ENCODE measurements at regions not wholly inside any gene's neighbourhood (a gene's known extent, or its start where the extent isn't known, plus 50 kb on each side); places are given as distances from the start of the nearest gene placed in this dataset.

- TF ChIP-seq CTCF (IDR thresholded peaks at IDR 0.05; ENCODE audit: low read length) (no peak), EZH2 (optimal IDR thresholded peaks at IDR 0.05; ENCODE audit: low read depth, low read length) (no peak)
These were observed 118.0 kb upstream of the TACR1 start for GRCh38 chr2:75317316-75317715.
